GM10266 (cell line): ENCODE measurements at regions not wholly inside any gene's neighbourhood (a gene's known extent, or its start where the extent isn't known, plus 50 kb on each side); places are given as distances from the start of the nearest gene placed in this dataset.
"Not testable (repeated sequence)": the region's sequence is repeated elsewhere in the genome, so short reads cannot be mapped to it uniquely, and the experiment has no call there.

Source experiments
- DNase-seq: peaks from one replicate; pipeline ENCODE4 v3.0.0; 2012; ENCODE audit errors: extremely low spot score
- CTCF ChIP-seq: IDR thresholded peaks from 2 replicates; pipeline ENCODE4 v1.5.1; 2012; ENCODE audit warnings: mild to moderate bottlenecking, low read depth; ENCODE audit not compliant: control insufficient read depth, insufficient read depth; ENCODE audit errors: missing control alignments

- no peak for TF ChIP-seq CTCF
- no peak for DNase-seq
Observed at GRCh38 chr5:99035942-99036341, 107.1 kb upstream of the CHD1 start.

GRCh38 chr5:99034336-99034735, 105.5 kb upstream of the CHD1 start:
- no peak for TF ChIP-seq CTCF
- no peak for DNase-seq

GRCh38 chr5:99033014-99033900, 104.5 kb upstream of the CHD1 start:
- TF ChIP-seq CTCF = no peak
- no peak for DNase-seq

- peak; percentile 74 for TF ChIP-seq CTCF
- DNase-seq = peak; percentile 16
Observed at GRCh38 chr5:99032234-99033013, 103.6 kb upstream of the CHD1 start.

GRCh38 chr5:99030906-99031440, 102.2 kb upstream of the CHD1 start:
- no peak for TF ChIP-seq CTCF

GRCh38 chr5:99029172-99029571, 100.4 kb upstream of the CHD1 start:
- DNase-seq = no peak
- no peak for TF ChIP-seq CTCF

More at GRCh38 chr5:99030906-99031440, 102.2 kb upstream of the CHD1 start:
- no peak for DNase-seq

GRCh38 chr5:99028170-99028569, 99.4 kb upstream of the CHD1 start:
- not testable (repeated sequence) for DNase-seq
